Transverse colon (tissue), 4 donors: ENCODE measurements at regions not wholly inside any gene's neighbourhood (a gene's known extent, or its start where the extent isn't known, plus 50 kb on each side); places are given as distances from the start of the nearest gene placed in this dataset.

ENCODE experiments used
- DNase-seq: peaks from one replicate; pipeline ENCODE4 v3.0.0-alpha.2; 2019
- H3K27ac ChIP-seq, 4 donors: fragments of 200-600 bp; sonication (generic); 2 replicates each; pipeline ENCODE4 v1.5.1; 2016 to 2018; ENCODE audit warnings: inconsistent platforms in 4 of 4
- H3K27me3 ChIP-seq: fragments of 200-600 bp; sonication (generic); 2 replicates; pipeline ENCODE4 v1.5.1; 2017; ENCODE audit warnings: inconsistent platforms
- H3K36me3 ChIP-seq, 4 donors: fragments of 200-600 bp; sonication (generic); 2 replicates each; pipeline ENCODE4 v1.5.1; 2017 to 2019; ENCODE audit warnings: inconsistent platforms in 4 of 4
- H3K4me1 ChIP-seq, 4 donors: fragments of 200-600 bp; sonication (generic); 2 replicates each; pipeline ENCODE4 v1.5.1; 2017 to 2020; ENCODE audit warnings: inconsistent platforms in 4 of 4
- H3K4me3 ChIP-seq, 4 donors: fragments of 200-600 bp; sonication (generic); 1 replicate in 1 of 4; 2 replicates in 3 of 4; pipeline versions ENCODE4 v1.5.1 to v1.6.1; 2017 to 2019; ENCODE audit warnings: inconsistent platforms in 4 of 4
- H3K9me3 ChIP-seq, 2 donors: fragments of 200-600 bp; sonication (generic); 2 replicates each; pipeline ENCODE4 v1.5.1; 2017 to 2019; ENCODE audit warnings: inconsistent platforms in 2 of 2
- CTCF ChIP-seq, 5 experiments: fragments of 200-600 bp in 3 of 5; fragments of 450-650 bp in 2 of 5; sonication (generic) in 3 of 5; IDR thresholded peaks; 1 replicate in 2 of 5; 2 replicates in 3 of 5; pipeline ENCODE4 v1.5.1; 2016 to 2017; ENCODE audit warnings: antibody characterized with exemption in 5 of 5, inconsistent platforms in 3 of 5, mild to moderate bottlenecking in 2 of 5, moderate library complexity in 1 of 5
- EP300 ChIP-seq: sonication (generic); formaldehyde crosslinking; IDR thresholded peaks from one replicate; pipeline ENCODE4 v1.6.1; 2017; ENCODE audit warnings: antibody characterized with exemption, low read depth
- POLR2A ChIP-seq: fragments of 450-650 bp; IDR thresholded peaks from one replicate; pipeline ENCODE4 v1.6.1; 2016; ENCODE audit warnings: antibody characterized with exemption, mild to moderate bottlenecking, moderate library complexity
- POLR2AphosphoS5 ChIP-seq, 3 donors: sonication (generic); formaldehyde crosslinking; IDR thresholded peaks; one replicate each; pipeline ENCODE4 v1.6.1; 2016; ENCODE audit warnings: antibody characterized with exemption in 3 of 3
- WGBS, 2 donors: methylation state at CpG; one replicate each; pipeline ENCODE4 v1.1.5; 2018; ENCODE audit warnings: low coverage in 1 of 2; 5-methylcytosine and 5-hydroxymethylcytosine counted together
- in situ Hi-C, 4 donors: fragments of 200-750 bp; cut with MboI; loops; one replicate each; pipeline versions ENCODE4 v1.15.0 to v1.15.1; 2017; ENCODE audit warnings: low sequenced_read_pairs in 3 of 4, low pct_ligation_motif_present in 1 of 4, low pct_unique_long_range_greater_than_20kb in 1 of 4
- intact Hi-C: fragments of 100-400 bp; cut with DNase I; formaldehyde crosslinking; loops from one replicate; pipeline ENCODE4 v1.15.1; 2023; ENCODE audit warnings: low total_unique reads

- intact Hi-C loops (no loop called here), in situ Hi-C loops (no loop called here)
- no peak overlapping the region for H3K4me3 ChIP-seq
- H3K27ac ChIP-seq = no peak overlapping the region
- no peaks in the 10 kb centered on the region for H3K27me3 ChIP-seq
- no peaks in the 10 kb centered on the region for H3K36me3 ChIP-seq
- H3K4me1 ChIP-seq = no peaks in the 10 kb centered on the region
- no peak for DNase-seq
- no peaks in the 10 kb centered on the region for H3K9me3 ChIP-seq
- TF ChIP-seq EP300 (no peak), POLR2AphosphoS5 (IDR thresholded peaks at IDR 0.05) (no peak), CTCF (IDR thresholded peaks at IDR 0.05) (no peak), POLR2A (no peak)
Measured at GRCh38 chr4:141812158-141812557, 175.8 kb downstream of the IL15 start.

GRCh38 chr4:141814499-141814898 is 178.1 kb downstream of the IL15 start:
- no peak for TF ChIP-seq POLR2AphosphoS5 (IDR thresholded peaks at IDR 0.05)
- no peak for TF ChIP-seq EP300
- no peak for TF ChIP-seq CTCF (IDR thresholded peaks at IDR 0.05)
- no peak for TF ChIP-seq POLR2A
- no peak for DNase-seq
- intact Hi-C loops = no loop called here
- H3K27me3 ChIP-seq = no peaks in the 10 kb centered on the region
- in situ Hi-C loops = no loop called here
- H3K9me3 ChIP-seq = no peaks in the 10 kb centered on the region
- no peaks in the 10 kb centered on the region for H3K36me3 ChIP-seq
- H3K4me3 ChIP-seq = no peak overlapping the region
- no peak overlapping the region for H3K27ac ChIP-seq
- H3K4me1 ChIP-seq = no peaks in the 10 kb centered on the region

DNA sequence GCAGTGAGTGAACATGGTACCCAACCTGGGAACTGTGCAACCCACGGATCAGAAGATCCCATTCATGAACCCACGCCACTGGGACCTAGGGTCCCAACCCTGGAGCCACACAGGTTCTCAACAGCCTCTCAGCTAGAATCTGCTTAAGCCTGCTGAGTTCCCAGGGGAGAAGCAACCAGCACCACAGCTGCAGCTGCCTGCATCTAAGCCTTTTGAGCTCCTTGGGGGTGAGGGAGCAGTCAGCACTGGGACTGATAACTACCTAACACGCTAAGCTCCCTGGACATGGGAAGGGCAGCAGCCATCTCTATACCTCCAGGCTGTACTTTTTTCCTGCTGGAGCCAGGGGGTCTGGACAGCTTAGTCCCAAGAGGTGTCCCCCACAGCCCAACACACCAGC is 179.3 kb downstream of the IL15 start:
- H3K4me3 ChIP-seq = no peak overlapping the region
- no peak for TF ChIP-seq EP300
- TF ChIP-seq CTCF (IDR thresholded peaks at IDR 0.05) = no peak
- TF ChIP-seq POLR2AphosphoS5 (IDR thresholded peaks at IDR 0.05) = no peak
- no peak for TF ChIP-seq POLR2A
- DNase-seq = no peak
- H3K27me3 ChIP-seq = no peaks in the 10 kb centered on the region
- H3K36me3 ChIP-seq = no peaks in the 10 kb centered on the region
- no peaks in the 10 kb centered on the region for H3K4me1 ChIP-seq
- intact Hi-C loops = no loop called here
- in situ Hi-C loops = no loop called here
- WGBS, 2 donors = 75% methylated on average over 3 of the region's 3 CpGs; no CpG with 5 or more reads in 1 of the 2 donors
- no peak overlapping the region for H3K27ac ChIP-seq
- H3K9me3 ChIP-seq = no peaks in the 10 kb centered on the region

GRCh38 chr4:141826260-141826659 is 189.9 kb downstream of the IL15 start:
- intact Hi-C loops (no loop called here), in situ Hi-C loops (no loop called here)
- no peak overlapping the region for H3K4me3 ChIP-seq
- TF ChIP-seq POLR2AphosphoS5 (IDR thresholded peaks at IDR 0.05) = no peak
- TF ChIP-seq POLR2A = no peak
- no peak for TF ChIP-seq EP300
- no peak for TF ChIP-seq CTCF (IDR thresholded peaks at IDR 0.05)
- no peaks in the 10 kb centered on the region for H3K9me3 ChIP-seq
- WGBS, 2 donors = 75 to 79% methylated on average over 1 of the region's 1 CpG
- no peak overlapping the region for H3K27ac ChIP-seq
- DNase-seq = no peak
- H3K27me3 ChIP-seq = no peaks in the 10 kb centered on the region
- H3K36me3 ChIP-seq = no peaks in the 10 kb centered on the region
- H3K4me1 ChIP-seq = no peaks in the 10 kb centered on the region
